NCI-H1694 (cell line): ENCODE measurements at regions not wholly inside any gene's neighbourhood (a gene's known extent, or its start where the extent isn't known, plus 50 kb on each side); places are given as distances from the start of the nearest gene placed in this dataset.
"Not testable (repeated sequence)": the region's sequence is repeated elsewhere in the genome, so short reads cannot be mapped to it uniquely, and the experiment has no call there.

Source experiments
- DNase-seq: peaks from one replicate; lab custom pipeline; 2025; lab: John Stamatoyannopoulos, UW

- no peak for DNase-seq
These were observed 52.6 kb upstream of the AGA start for GRCh38 chr4:177494791-177495190.

GRCh38 chr4:177495626-177496025 lies 53.4 kb upstream of the AGA start:
- DNase-seq, result not testable (repeated sequence)

GRCh38 chr4:177499537-177499936 lies 57.3 kb upstream of the AGA start:
- no peak for DNase-seq

- no peak for DNase-seq
These were observed 63.0 kb upstream of the AGA start for GRCh38 chr4:177505171-177505615.

- no peak for DNase-seq
These were observed 66.4 kb upstream of the AGA start for GRCh38 chr4:177508662-177509061.

- no peak for DNase-seq
These were observed 67.0 kb upstream of the AGA start for GRCh38 chr4:177509226-177509745.

- DNase-seq, result no peak
These were observed 69.4 kb upstream of the AGA start for GRCh38 chr4:177511611-177512010.

- DNase-seq, result no peak
These were observed 70.4 kb upstream of the AGA start for GRCh38 chr4:177512646-177513045.

GRCh38 chr4:177517862-177518261 lies 75.6 kb upstream of the AGA start:
- no peak for DNase-seq

GRCh38 chr4:177519481-177520260 lies 77.4 kb upstream of the AGA start:
- no peak for DNase-seq

GRCh38 chr4:177528620-177529019 lies 86.4 kb upstream of the AGA start:
- DNase-seq, result no peak

- DNase-seq, result no peak
These were observed 88.3 kb upstream of the AGA start for GRCh38 chr4:177530561-177530960.

GRCh38 chr4:177532358-177532757 lies 90.1 kb upstream of the AGA start:
- DNase-seq, result no peak

GRCh38 chr4:177534841-177535240 lies 92.6 kb upstream of the AGA start:
- not testable (repeated sequence) for DNase-seq

- no peak for DNase-seq
These were observed 104.5 kb upstream of the AGA start for GRCh38 chr4:177546745-177547144.

GRCh38 chr4:177547985-177548384 lies 105.7 kb upstream of the AGA start:
- no peak for DNase-seq

- no peak for DNase-seq
These were observed 112.9 kb upstream of the AGA start for GRCh38 chr4:177555007-177555574.

GRCh38 chr4:177557416-177557815 lies 115.2 kb upstream of the AGA start:
- DNase-seq, result no peak

- no peak for DNase-seq
These were observed 116.8 kb upstream of the AGA start for GRCh38 chr4:177558995-177559394.

- no peak for DNase-seq
These were observed 119.9 kb upstream of the AGA start for GRCh38 chr4:177562163-177562562.

- no peak for DNase-seq
These were observed 120.6 kb upstream of the AGA start for GRCh38 chr4:177562859-177563258.

GRCh38 chr4:177566691-177567090 lies 124.5 kb upstream of the AGA start:
- DNase-seq, result no peak

GRCh38 chr4:177568931-177569330 lies 126.7 kb upstream of the AGA start:
- no peak for DNase-seq

GRCh38 chr4:177569434-177569833 lies 127.2 kb upstream of the AGA start:
- DNase-seq, result no peak
